ENCODE measurements at regions not wholly inside any gene's neighbourhood (a gene's known extent, or its start where the extent isn't known, plus 50 kb on each side); places are given as distances from the start of the nearest gene placed in this dataset.

- no peak for DNase-seq (ENCODE audit: low read depth, low spot score)
- H3K4me3 ChIP-seq (ENCODE audit: insufficient read length, low read depth), result no peak overlapping the region
- H3K9me3 ChIP-seq (ENCODE audit: insufficient read depth, low read length), result 0 out of 2 replicates have a peak, but pooled peaks cover 6% of the 10 kb centered on the region
- no peaks in the 10 kb centered on the region for H3K27me3 ChIP-seq (ENCODE audit: insufficient read depth, insufficient read length)
- TF ChIP-seq SUZ12 (IDR thresholded peaks at IDR 0.05; ENCODE audit: extremely low read depth, insufficient read depth, insufficient read length), result no peak
- TF ChIP-seq YY1 (IDR thresholded peaks at IDR 0.05; ENCODE audit: insufficient read depth, insufficient read length), result no peak
- no peak for TF ChIP-seq ZNF274 (IDR thresholded peaks at IDR 0.05; ENCODE audit: low read depth, low read length)
- H3K9ac ChIP-seq (ENCODE audit: insufficient read length, low read depth), result no peak overlapping the region
- H3K36me3 ChIP-seq (ENCODE audit: insufficient read depth, insufficient read length, low read length), result no peaks in the 10 kb centered on the region
- no peaks in the 10 kb centered on the region for H3K4me1 ChIP-seq (ENCODE audit: insufficient read depth, insufficient read length)
Measured at GRCh38 chr15:79756365-79756764, 140.4 kb downstream of the MTHFS start.

- H3K9me3 ChIP-seq (ENCODE audit: insufficient read depth, low read length), result no peaks in the 10 kb centered on the region; the same call in 1 of the 2 replicates
- DNase-seq (ENCODE audit: low read depth, low spot score), result no peak
- H3K4me3 ChIP-seq (ENCODE audit: insufficient read length, low read depth), result no peak overlapping the region
- TF ChIP-seq SUZ12 (IDR thresholded peaks at IDR 0.05; ENCODE audit: extremely low read depth, insufficient read depth, insufficient read length) (no peak), ZNF274 (IDR thresholded peaks at IDR 0.05; ENCODE audit: low read depth, low read length) (no peak), YY1 (IDR thresholded peaks at IDR 0.05; ENCODE audit: insufficient read depth, insufficient read length) (no peak)
- no peak overlapping the region for H3K9ac ChIP-seq (ENCODE audit: insufficient read length, low read depth)
- no peaks in the 10 kb centered on the region for H3K36me3 ChIP-seq (ENCODE audit: insufficient read depth, insufficient read length, low read length)
- H3K27me3 ChIP-seq (ENCODE audit: insufficient read depth, insufficient read length), result no peaks in the 10 kb centered on the region
- no peaks in the 10 kb centered on the region for H3K4me1 ChIP-seq (ENCODE audit: insufficient read depth, insufficient read length)
Measured at GRCh38 chr15:79765081-79765480, 131.7 kb downstream of the MTHFS start.

- no peak overlapping the region for H3K4me3 ChIP-seq (ENCODE audit: insufficient read length, low read depth)
- H3K36me3 ChIP-seq (ENCODE audit: insufficient read depth, insufficient read length, low read length), result no peaks in the 10 kb centered on the region
- TF ChIP-seq SUZ12 (IDR thresholded peaks at IDR 0.05; ENCODE audit: extremely low read depth, insufficient read depth, insufficient read length) (no peak), ZNF274 (IDR thresholded peaks at IDR 0.05; ENCODE audit: low read depth, low read length) (no peak), YY1 (IDR thresholded peaks at IDR 0.05; ENCODE audit: insufficient read depth, insufficient read length) (no peak)
- no peaks in the 10 kb centered on the region for H3K27me3 ChIP-seq (ENCODE audit: insufficient read depth, insufficient read length)
- no peaks in the 10 kb centered on the region for H3K9me3 ChIP-seq (ENCODE audit: insufficient read depth, low read length)
- H3K4me1 ChIP-seq (ENCODE audit: insufficient read depth, insufficient read length), result no peaks in the 10 kb centered on the region
- no peak overlapping the region for H3K9ac ChIP-seq (ENCODE audit: insufficient read length, low read depth)
- no peak for DNase-seq (ENCODE audit: low read depth, low spot score)
Measured at GRCh38 chr15:79769069-79769481, 127.7 kb downstream of the MTHFS start.

GRCh38 chr15:79769933-79770759 lies 126.7 kb downstream of the MTHFS start:
- Histone ChIP-seq H3K9me3 (ENCODE audit: insufficient read depth, low read length) (no peaks in the 10 kb centered on the region), H3K9ac (ENCODE audit: insufficient read length, low read depth) (no peak overlapping the region), H3K4me1 (ENCODE audit: insufficient read depth, insufficient read length) (no peaks in the 10 kb centered on the region), H3K27me3 (ENCODE audit: insufficient read depth, insufficient read length) (no peaks in the 10 kb centered on the region), H3K36me3 (ENCODE audit: insufficient read depth, insufficient read length, low read length) (no peaks in the 10 kb centered on the region), H3K4me3 (ENCODE audit: insufficient read length, low read depth) (no peak overlapping the region)
- DNase-seq (ENCODE audit: low read depth, low spot score), result no peak
- no peak for TF ChIP-seq ZNF274 (IDR thresholded peaks at IDR 0.05; ENCODE audit: low read depth, low read length)
- no peak for TF ChIP-seq YY1 (IDR thresholded peaks at IDR 0.05; ENCODE audit: insufficient read depth, insufficient read length)
- no peak for TF ChIP-seq SUZ12 (IDR thresholded peaks at IDR 0.05; ENCODE audit: extremely low read depth, insufficient read depth, insufficient read length)

GRCh38 chr15:79773128-79773527 lies 123.7 kb downstream of the MTHFS start:
- TF ChIP-seq ZNF274 (IDR thresholded peaks at IDR 0.05; ENCODE audit: low read depth, low read length), result no peak
- TF ChIP-seq YY1 (IDR thresholded peaks at IDR 0.05; ENCODE audit: insufficient read depth, insufficient read length), result no peak
- no peak for TF ChIP-seq SUZ12 (IDR thresholded peaks at IDR 0.05; ENCODE audit: extremely low read depth, insufficient read depth, insufficient read length)
- Histone ChIP-seq H3K4me3 (ENCODE audit: insufficient read length, low read depth) (no peak overlapping the region), H3K27me3 (ENCODE audit: insufficient read depth, insufficient read length) (no peaks in the 10 kb centered on the region), H3K9ac (ENCODE audit: insufficient read length, low read depth) (no peak overlapping the region), H3K4me1 (ENCODE audit: insufficient read depth, insufficient read length) (no peaks in the 10 kb centered on the region), H3K9me3 (ENCODE audit: insufficient read depth, low read length) (no peaks in the 10 kb centered on the region), H3K36me3 (ENCODE audit: insufficient read depth, insufficient read length, low read length) (no peaks in the 10 kb centered on the region)
- DNase-seq (ENCODE audit: low read depth, low spot score), result no peak

- Histone ChIP-seq H3K27me3 (ENCODE audit: insufficient read depth, insufficient read length) (no peaks in the 10 kb centered on the region), H3K9me3 (ENCODE audit: insufficient read depth, low read length) (no peaks in the 10 kb centered on the region), H3K9ac (ENCODE audit: insufficient read length, low read depth) (no peak overlapping the region), H3K36me3 (ENCODE audit: insufficient read depth, insufficient read length, low read length) (no peaks in the 10 kb centered on the region), H3K4me1 (ENCODE audit: insufficient read depth, insufficient read length) (no peaks in the 10 kb centered on the region), H3K4me3 (ENCODE audit: insufficient read length, low read depth) (no peak overlapping the region)
- DNase-seq (ENCODE audit: low read depth, low spot score), result no peak
- TF ChIP-seq ZNF274 (IDR thresholded peaks at IDR 0.05; ENCODE audit: low read depth, low read length) (no peak), YY1 (IDR thresholded peaks at IDR 0.05; ENCODE audit: insufficient read depth, insufficient read length) (no peak), SUZ12 (IDR thresholded peaks at IDR 0.05; ENCODE audit: extremely low read depth, insufficient read depth, insufficient read length) (no peak)
Measured at GRCh38 chr15:79775821-79776220, 121.0 kb downstream of the MTHFS start.

- H3K27me3 ChIP-seq (ENCODE audit: insufficient read depth, insufficient read length), result no peaks in the 10 kb centered on the region
- no peaks in the 10 kb centered on the region for H3K4me1 ChIP-seq (ENCODE audit: insufficient read depth, insufficient read length)
- H3K9me3 ChIP-seq (ENCODE audit: insufficient read depth, low read length), result peaks cover 11% of the 10 kb centered on the region
- no peak overlapping the region for H3K9ac ChIP-seq (ENCODE audit: insufficient read length, low read depth)
- H3K36me3 ChIP-seq (ENCODE audit: insufficient read depth, insufficient read length, low read length), result no peaks in the 10 kb centered on the region
- H3K4me3 ChIP-seq (ENCODE audit: insufficient read length, low read depth), result no peak overlapping the region
- DNase-seq (ENCODE audit: low read depth, low spot score), result no peak
- TF ChIP-seq ZNF274 (IDR thresholded peaks at IDR 0.05; ENCODE audit: low read depth, low read length) (no peak), YY1 (IDR thresholded peaks at IDR 0.05; ENCODE audit: insufficient read depth, insufficient read length) (no peak), SUZ12 (IDR thresholded peaks at IDR 0.05; ENCODE audit: extremely low read depth, insufficient read depth, insufficient read length) (no peak)
Measured at GRCh38 chr15:79777916-79778315, 118.9 kb downstream of the MTHFS start.
